Breast epithelium (tissue), 3 donors: ENCODE measurements at regions not wholly inside any gene's neighbourhood (a gene's known extent, or its start where the extent isn't known, plus 50 kb on each side); places are given as distances from the start of the nearest gene placed in this dataset.

ENCODE experiments used
- CTCF ChIP-seq, 3 donors: fragments of 450-650 bp; IDR thresholded peaks; one replicate each; pipeline ENCODE4 v1.5.1; 2016 to 2017; ENCODE audit warnings: antibody characterized with exemption in 3 of 3, mild to moderate bottlenecking in 3 of 3, moderate library complexity in 3 of 3
- POLR2A ChIP-seq: fragments of 450-650 bp; IDR thresholded peaks from one replicate; pipeline ENCODE4 v1.6.1; 2016; ENCODE audit warnings: antibody characterized with exemption, mild to moderate bottlenecking, moderate library complexity
- POLR2AphosphoS5 ChIP-seq, 3 donors: sonication (generic); formaldehyde crosslinking; IDR thresholded peaks; one replicate each; pipeline ENCODE4 v1.6.1; 2017; ENCODE audit warnings: antibody characterized with exemption in 3 of 3

- TF ChIP-seq POLR2A (no peak), POLR2AphosphoS5 (IDR thresholded peaks at IDR 0.05) (no peak), CTCF (IDR thresholded peaks at IDR 0.05) (no peak)
These were observed 205.2 kb upstream of the EDIL3 start for GRCh38 chr5:84589926-84590325.
